ENCODE measurements at regions not wholly inside any gene's neighbourhood (a gene's known extent, or its start where the extent isn't known, plus 50 kb on each side); places are given as distances from the start of the nearest gene placed in this dataset.
"Not testable (repeated sequence)": the region's sequence is repeated elsewhere in the genome, so short reads cannot be mapped to it uniquely, and the experiment has no call there.

DNA sequence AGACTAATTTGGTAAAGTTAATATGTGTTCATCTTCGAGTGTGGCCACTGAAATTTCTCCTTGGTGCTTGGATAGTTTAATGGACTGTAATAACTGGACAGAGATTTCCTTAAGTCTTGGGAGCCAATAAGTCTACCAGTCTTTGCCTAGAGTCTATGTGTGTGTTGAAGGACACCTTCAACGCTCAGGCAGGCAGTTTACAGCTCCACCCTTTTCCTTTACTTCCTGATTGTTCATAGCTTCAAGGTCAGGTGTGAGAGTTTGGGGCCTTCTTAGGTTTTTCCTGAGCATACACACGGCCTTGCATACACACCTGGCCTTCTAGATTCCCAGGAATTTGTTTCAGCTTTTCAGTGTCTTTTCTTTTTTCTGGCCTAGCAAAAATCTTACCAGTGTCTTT is 355.3 kb upstream of the AMOT start:
- TF ChIP-seq CTCF (IDR thresholded peaks at IDR 0.05 in 8 of 11, conservative IDR thresholded peaks at IDR 0.05 in 3 of 11), result no peak
- TF ChIP-seq POLR2AphosphoS5 (IDR thresholded peaks at IDR 0.05), result no peak
- TF ChIP-seq POLR2A (IDR thresholded peaks at IDR 0.05), result no peak
- Histone ChIP-seq H3K36me3 (no peaks in the 10 kb centered on the region), H3K4me1 (no peaks in the 10 kb centered on the region), H3K27ac (no peak overlapping the region), H3K27me3 (replicated peaks in 1 of 7) (no peaks in the 10 kb centered on the region), H3K4me3 (no peak overlapping the region), H3K9me3 (peaks cover 0 to 32% (median 2%) of the 10 kb centered on the region in 8 donors)
- no peak for DNase-seq
- intact Hi-C loops (cut with DNase I; ENCODE audit: low total_unique reads), result no loop called here
- WGBS, 5 donors, result 34 to 71% (median 43%) methylated on average over 3 of the region's 3 CpGs

DNA sequence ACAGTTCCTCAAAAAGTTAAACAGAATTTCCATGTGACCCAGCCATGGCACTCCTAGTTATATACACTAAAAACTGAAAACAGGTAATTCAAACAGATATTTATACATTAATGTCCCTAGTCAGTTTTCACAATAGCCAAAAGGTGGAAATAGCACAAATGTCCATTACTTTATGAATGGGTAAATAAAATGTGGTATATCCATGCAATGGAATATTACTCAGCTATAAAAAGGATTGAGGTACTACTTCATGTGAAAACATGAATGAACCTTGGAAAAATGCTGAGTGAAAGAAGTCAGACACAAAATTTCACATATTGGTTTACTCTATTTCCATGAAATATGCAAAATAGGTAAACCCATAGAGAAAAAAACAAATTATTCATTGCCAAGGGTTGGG is 351.8 kb upstream of the AMOT start:
- DNase-seq, result no peak
- no peak overlapping the region for H3K4me3 ChIP-seq
- peaks cover 0 to 9% (median 0%) of the 10 kb centered on the region in 7 donors for H3K27me3 ChIP-seq (replicated peaks in 1 of 7)
- H3K9me3 ChIP-seq, result peaks cover 0 to 22% (median 2%) of the 10 kb centered on the region in 8 donors
- H3K4me1 ChIP-seq, result no peaks in the 10 kb centered on the region
- H3K27ac ChIP-seq, result no peak overlapping the region
- intact Hi-C loops (cut with DNase I; ENCODE audit: low total_unique reads), result no loop called here
- TF ChIP-seq POLR2AphosphoS5 (IDR thresholded peaks at IDR 0.05) (no peak), CTCF (IDR thresholded peaks at IDR 0.05 in 8 of 11, conservative IDR thresholded peaks at IDR 0.05 in 3 of 11) (no peak), POLR2A (IDR thresholded peaks at IDR 0.05) (no peak)
- no peaks in the 10 kb centered on the region for H3K36me3 ChIP-seq

GRCh38 chrX:113157496-113157895 is 316.9 kb upstream of the AMOT start:
- 78 to 99% (median 91%) methylated on average over 4 to 8 of the region's 8 CpGs for WGBS, 5 donors
- no peak overlapping the region for H3K4me3 ChIP-seq
- no peaks in the 10 kb centered on the region for H3K4me1 ChIP-seq
- no peak overlapping the region for H3K27ac ChIP-seq
- TF ChIP-seq POLR2A (IDR thresholded peaks at IDR 0.05) (no peak), POLR2AphosphoS5 (IDR thresholded peaks at IDR 0.05) (no peak), CTCF (IDR thresholded peaks at IDR 0.05 in 8 of 11, conservative IDR thresholded peaks at IDR 0.05 in 3 of 11) (no peak)
- no peak for DNase-seq
- H3K36me3 ChIP-seq, result no peaks in the 10 kb centered on the region
- intact Hi-C loops (cut with DNase I; ENCODE audit: low total_unique reads), result no loop called here
- H3K9me3 ChIP-seq, result peaks cover 0 to 26% (median 6%) of the 10 kb centered on the region in 8 donors
- no peaks in the 10 kb centered on the region for H3K27me3 ChIP-seq (replicated peaks in 1 of 7)

- peaks cover 0 to 25% (median 6%) of the 10 kb centered on the region in 8 donors for H3K9me3 ChIP-seq
- H3K27ac ChIP-seq; DNase-seq; H3K4me1 ChIP-seq; intact Hi-C loops (cut with DNase I; ENCODE audit: low total_unique reads); H3K4me3 ChIP-seq; H3K27me3 ChIP-seq (replicated peaks in 1 of 7); H3K36me3 ChIP-seq: not testable (repeated sequence)
- 82 to 88% (median 86%) methylated on average over 4 of the region's 4 CpGs for WGBS, 5 donors
These were observed 313.7 kb upstream of the AMOT start for GRCh38 chrX:113154315-113154714.

DNA sequence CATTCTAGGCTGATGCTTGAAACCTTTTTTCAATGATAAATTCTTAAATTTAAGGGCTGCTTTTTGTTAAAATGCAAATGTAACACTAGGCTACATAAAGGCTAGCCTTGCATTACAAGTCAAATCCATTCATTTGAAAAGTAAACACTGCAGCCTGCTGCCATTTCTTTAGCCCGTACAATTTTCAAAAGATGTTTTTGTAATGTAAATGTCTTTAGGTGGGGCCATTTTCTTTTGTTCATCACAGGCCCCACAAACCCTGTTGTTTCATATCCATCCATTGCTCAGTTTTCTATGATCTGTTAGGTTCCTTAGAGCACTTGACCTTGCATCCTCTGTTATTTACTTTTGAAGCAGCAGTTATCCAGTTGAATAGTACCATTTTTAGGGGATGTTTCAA is 296.2 kb upstream of the AMOT start:
- intact Hi-C loops (cut with DNase I; ENCODE audit: low total_unique reads), result no loop called here
- Histone ChIP-seq H3K27ac (no peak overlapping the region), H3K4me3 (no peak overlapping the region), H3K36me3 (no peaks in the 10 kb centered on the region), H3K9me3 (peaks cover 0 to 6% (median 0%) of the 10 kb centered on the region in 8 donors), H3K4me1 (no peaks in the 10 kb centered on the region), H3K27me3 (replicated peaks in 1 of 7) (no peaks in the 10 kb centered on the region)
- TF ChIP-seq POLR2AphosphoS5 (IDR thresholded peaks at IDR 0.05) (no peak), CTCF (IDR thresholded peaks at IDR 0.05 in 8 of 11, conservative IDR thresholded peaks at IDR 0.05 in 3 of 11) (no peak), POLR2A (IDR thresholded peaks at IDR 0.05) (no peak)
- 51 to 82% (median 69%) methylated on average over 1 of the region's 1 CpG for WGBS, 5 donors
- DNase-seq, result no peak
